GM19023 (cell line): ENCODE measurements at regions not wholly inside any gene's neighbourhood (a gene's known extent, or its start where the extent isn't known, plus 50 kb on each side); places are given as distances from the start of the nearest gene placed in this dataset.
A peak's percentile ranks its signal among the peaks of the same experiment; 100 is the strongest.

Experiments used
- ATAC-seq: cut with Tn5 transposase; IDR thresholded peaks from one replicate; pipeline ENCODE4 v1.9.1; 2021; ENCODE audit warnings: mild to moderate bottlenecking, moderate library complexity; ENCODE audit not compliant: unreplicated experiment

DNA sequence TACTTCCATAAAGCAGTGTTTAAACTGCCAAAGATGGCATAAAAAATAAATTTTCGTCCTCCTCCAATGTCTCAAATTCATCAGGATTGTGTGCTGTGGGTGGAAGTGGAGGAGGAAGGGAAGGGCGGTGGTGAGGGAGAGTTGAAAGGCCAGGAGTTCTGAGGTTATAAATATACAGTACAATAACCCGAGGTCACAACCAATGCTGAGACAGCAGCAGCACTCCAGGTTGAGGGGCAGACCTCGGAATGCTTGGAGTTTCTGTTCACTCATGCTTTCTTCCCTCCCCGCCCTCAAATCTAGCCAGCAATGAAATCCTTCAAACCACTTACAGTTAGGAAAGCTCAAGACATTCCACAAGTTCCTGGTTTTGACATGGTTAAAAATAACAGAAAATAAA is 134.0 kb upstream of the SMAD1 start:
- ATAC-seq = no peak

DNA sequence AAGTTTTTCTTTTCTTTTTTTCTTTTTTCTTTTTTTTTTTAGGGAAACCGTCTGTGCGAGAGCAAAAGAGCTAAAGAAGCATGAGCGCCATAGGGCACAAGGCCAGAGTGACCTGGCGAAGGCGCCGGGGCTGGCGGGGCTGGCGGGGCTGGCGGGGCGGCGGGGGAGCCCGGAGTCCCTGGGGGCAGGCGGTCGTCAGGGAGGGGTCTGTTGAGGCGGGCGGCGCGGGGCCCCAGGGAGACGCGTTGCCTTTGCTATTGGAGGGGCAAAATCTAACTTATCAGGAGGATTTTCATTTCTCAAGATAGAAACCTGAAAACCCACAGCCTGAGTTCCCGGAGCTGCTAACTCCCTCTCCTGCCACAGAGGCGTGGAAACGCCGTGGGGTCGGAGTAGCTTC is 135.6 kb upstream of the SMAD1 start:
- ATAC-seq = no peak

DNA sequence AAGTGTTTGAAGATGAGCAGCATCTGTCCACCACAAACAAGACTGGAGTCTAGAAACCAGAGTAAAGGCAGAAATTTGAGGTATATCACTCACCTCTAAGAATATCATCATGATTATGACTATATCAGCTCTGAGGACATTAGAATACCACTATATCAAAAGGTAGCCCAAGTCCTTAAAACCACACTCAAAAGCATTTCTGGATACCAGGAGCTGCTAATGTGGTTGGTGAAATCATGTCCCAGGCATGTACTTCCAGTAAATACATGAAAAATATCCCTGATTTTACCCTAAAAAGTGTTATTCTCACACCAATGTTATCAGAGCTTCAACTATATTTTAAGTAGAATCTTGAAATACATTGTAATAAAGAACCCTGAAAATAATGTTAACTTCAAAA is 136.3 kb upstream of the SMAD1 start:
- ATAC-seq = no peak

DNA sequence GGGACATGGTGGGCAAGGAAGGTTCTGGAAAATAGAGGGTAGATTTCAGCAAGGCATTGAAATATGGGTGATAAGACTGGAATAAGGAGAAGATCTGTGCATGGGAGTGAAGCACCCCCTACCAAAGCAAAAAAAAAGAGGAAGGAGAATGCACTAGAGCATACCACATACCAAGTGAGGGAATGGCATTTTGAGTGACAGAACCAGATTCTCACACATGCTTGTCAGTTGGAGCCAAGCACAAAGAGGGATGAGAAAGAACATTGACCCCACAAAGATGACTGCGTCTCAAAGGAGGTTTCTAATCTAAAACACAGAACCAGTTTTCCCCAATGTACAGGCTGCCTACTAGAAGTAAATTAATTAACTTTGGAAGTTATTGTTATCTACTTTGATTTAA is 140.3 kb upstream of the SMAD1 start:
- ATAC-seq = no peak

DNA sequence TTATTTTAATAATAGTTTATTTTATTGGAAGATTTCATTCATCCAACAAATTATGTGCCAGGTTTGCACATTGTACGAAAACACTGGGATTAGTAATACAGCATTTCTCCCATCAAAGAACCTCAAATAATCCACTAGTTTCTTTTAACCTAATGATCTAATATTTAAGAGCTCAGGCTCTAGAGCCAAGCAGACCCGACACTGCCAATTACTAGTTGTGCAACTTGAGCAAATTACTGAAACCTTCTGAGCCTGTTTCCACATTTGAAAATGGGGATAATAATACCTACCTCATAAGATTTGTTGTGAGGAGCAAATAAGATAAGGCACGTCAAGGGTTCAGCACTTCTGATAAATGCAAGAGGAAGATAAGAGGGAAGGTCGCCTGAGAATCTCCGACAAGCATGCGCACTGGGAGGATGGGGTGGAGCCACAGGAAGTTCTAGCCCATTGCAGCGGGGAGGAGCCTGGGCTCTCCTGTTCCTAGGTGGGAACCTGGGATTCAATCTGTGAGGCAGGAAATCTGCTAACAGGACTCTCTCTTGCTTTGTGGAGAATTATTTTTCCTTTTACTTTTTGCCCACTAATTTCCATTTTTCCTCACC is 141.5 kb upstream of the SMAD1 start:
- ATAC-seq = no peak

DNA sequence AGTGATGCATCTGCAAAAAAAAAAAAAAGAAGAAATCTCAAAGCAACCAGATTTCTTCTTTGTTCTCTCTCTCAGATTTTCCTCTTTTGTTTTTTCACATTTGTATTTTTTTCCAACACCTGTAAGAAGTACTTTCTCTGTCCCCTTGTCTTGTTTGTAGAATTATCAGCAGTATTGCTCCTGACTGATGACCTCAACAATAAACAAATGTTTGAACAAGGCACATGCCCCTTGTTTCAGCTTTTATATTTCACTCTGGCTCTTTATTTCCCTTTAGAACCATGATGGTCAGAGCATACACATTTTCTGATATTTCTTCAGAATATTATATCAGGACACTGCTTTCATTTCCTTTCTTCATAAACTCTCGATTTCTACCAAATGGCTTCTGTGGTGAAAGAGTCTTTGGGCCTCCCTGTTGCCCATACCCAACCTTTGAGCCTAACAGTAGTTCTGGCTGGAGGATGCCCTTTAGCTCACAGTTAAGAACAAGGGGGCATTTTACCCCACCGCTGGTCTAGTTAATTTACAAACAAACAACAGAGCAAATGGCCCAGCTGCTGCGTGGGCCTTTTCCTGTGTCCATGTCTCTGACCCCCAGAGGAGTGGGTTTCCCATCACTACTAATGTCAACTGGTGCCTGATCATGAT is 142.5 kb upstream of the SMAD1 start:
- ATAC-seq = no peak

DNA sequence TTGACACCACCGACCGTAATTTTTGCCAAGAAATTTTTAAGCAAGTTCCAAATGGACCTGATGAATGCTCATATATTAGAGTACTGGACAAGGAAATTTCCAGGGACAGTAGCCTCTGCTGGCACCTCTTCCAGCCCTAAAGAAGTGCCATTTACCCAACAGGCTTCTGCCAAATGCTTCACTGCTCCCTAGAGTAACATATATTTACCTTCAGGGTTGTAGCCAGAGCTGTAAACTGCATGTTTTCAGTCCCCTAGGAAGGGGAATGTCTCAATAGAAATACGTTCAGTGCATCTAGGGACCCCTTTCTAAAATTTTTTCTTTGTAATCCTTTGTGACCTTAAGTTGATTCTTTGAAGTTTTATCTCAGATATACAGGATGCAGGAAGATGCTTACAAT is 143.1 kb upstream of the SMAD1 start:
- no peak for ATAC-seq

DNA sequence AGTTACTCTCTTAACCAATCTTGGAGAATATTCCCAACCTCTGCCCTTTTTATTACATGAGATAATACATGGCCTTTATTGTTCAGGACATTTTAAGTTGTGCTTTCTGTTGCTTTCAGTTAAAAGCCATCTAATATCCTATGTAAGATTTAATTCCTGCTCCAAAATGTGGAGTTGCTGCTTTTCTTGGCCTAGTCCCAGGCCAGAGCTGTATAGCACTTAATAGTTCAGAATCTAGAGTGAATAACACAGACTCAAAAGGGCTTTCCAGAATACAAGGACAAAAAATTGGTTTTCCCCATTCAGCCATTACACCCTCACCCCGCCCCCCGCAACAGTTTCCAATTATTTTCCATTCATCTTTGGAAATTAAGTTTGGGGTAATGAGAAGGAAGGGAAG is 144.3 kb upstream of the SMAD1 start:
- ATAC-seq = no peak

DNA sequence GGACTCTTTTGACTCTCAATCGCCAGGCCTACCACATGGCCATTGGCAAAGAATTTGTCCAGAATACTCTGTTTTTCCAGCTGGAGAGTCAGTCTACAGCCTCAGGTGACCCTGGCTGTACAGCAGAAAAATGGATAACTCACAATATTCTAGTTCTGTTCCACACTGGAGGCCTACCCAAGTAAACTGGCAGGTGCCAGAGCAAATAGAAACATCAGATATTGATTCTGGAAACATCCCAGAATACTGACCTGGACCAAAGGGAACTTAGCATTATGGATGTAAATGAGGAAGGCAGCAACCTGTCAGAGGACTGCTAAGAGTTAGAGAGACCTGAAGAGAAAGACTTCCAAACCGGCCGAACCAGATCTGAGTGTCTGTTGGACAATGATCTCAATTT is 147.9 kb upstream of the SMAD1 start:
- ATAC-seq = no peak

DNA sequence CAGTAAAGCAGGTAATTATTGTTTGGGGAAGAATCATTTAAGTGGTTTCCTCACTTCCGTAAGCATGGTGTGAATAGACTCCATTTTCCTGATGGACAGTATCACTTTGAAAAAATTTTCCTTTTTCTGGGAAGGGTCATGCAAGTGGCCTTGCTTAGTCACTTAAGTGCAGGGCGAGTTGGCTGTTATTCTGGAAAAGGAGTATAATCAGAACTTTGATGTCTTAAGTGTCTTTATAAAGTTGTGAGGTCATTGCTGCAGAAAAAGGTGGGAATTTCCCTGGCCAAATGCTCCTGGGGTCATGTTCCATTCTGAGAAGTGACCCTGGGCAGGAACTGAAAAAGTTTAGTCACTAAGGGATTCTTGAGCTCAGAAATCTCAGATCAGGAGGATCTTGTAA is 146.1 kb upstream of the OTUD4 start:
- ATAC-seq = no peak

DNA sequence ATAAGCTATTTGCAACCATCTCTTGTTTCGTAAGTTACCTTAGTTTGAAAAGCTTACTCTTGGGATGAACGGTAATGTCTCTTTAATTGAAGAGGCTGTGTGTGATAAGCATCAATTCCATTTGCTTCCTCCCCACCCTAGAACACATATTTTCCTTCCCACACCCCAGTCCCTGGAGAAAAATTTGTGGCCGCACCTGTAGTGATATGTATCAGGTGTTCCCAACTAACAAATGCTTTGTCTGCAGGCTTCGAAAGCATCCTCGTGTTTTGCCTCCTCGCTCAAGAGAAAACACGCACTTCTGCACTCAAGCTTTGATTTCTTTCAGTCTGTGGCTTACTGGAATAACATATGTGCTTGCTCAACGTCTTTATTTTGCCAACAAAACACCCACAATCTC is 143.8 kb upstream of the OTUD4 start:
- ATAC-seq = no peak

DNA sequence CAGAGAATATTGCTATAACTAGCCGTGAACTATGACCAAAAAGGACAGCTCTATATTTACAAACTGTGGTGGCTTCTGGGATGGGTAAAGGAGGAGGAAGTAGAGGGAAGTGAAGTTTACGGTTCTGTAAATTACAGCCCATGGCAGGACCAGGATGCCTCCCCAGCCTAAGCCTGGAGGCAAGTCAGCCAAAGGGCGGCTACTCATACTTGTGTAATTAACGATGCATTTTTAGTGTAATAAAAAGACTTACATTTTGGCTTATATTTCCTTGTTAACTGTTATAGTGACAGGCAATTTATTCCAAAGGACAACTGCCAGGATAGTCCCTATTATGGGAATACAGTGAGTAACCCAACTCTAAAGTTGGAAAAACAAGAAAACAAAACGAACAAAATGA is 139.9 kb upstream of the OTUD4 start:
- no peak for ATAC-seq

DNA sequence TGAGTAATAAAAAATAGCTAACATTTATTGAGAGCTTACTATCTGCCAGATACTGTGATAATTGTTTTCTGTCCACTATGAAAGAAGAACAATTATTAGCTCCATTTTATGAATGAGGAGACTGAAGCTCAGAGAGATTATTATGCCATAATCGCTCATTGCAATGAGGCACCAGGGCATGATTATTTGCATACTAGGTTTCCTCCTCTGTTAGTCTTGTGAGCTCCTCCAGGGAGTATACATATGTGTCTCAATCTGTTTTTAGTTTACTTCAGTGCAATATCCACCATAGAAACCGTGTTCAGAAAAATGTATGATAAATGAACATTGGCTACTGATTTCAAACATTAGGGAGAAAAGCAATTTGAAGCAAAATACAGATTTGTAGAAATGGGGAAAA is 139.4 kb upstream of the OTUD4 start:
- ATAC-seq = no peak

DNA sequence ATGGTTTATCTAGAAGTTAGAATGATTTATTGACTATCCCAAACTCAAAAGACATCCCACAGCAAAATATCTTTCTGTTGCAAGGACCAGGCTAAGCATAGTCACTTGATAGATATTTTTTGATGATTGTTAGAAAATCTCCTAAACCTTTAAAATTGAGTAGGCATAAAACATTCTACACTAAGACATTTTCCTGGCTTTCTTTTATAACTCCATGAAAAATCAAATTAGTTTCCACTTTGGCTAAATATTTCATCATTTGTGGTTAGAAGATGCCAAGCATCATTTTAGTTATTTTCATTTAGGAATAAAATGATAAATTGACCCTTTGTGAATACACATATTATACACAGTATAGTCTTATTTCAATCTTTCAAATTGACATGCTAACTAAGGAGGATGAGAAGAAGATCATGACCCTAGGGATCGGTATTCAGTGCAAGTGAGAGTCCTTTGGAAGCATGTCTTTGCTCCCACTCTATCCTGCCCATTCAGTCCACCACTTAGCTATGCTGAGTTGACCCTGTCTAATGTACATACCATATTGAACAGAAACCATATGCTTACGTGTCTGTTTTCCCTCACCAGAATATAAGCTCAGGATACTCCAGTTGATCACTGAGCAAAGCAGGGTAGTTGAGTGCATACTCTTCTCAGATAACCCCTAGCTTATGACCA is 136.6 kb upstream of the OTUD4 start:
- ATAC-seq = no peak

DNA sequence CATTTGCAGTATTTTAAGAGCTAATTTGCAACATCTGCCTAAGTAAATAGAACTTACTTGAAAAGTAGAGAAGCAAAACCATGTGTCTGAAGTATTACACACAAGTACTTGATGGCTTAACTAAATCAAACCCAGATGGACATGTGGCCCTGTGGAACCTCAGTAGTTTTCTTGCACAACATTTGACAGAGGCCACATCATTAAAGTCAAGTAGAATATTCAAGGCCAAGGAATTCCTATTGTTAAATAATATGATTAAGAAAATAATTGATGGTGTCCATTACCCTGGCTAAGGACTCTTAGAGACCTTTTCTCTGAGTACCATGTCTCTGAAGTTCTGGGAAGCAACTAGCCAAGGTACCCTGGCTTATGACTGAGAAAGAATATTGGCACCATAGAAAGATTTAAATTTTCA is 135.4 kb upstream of the OTUD4 start:
- no peak for ATAC-seq

DNA sequence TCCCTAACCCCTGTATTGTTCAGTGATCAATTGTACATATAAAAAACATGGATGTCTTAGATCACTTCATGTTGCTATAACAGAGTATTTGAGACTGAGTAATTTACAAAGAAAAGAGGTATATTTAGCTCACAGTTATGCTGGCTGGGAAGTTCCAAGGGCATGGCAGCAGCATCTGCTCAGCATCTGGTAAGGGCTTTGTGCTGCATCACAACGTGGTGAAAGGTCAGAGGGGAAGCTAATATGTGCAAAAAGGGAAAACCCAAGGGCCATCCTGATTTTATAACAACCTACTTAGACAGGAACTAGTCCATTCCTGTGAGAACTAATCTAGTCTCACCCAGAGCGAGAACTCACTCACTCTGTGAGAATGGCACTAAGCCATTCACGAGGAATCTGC is 128.2 kb upstream of the OTUD4 start:
- no peak for ATAC-seq

DNA sequence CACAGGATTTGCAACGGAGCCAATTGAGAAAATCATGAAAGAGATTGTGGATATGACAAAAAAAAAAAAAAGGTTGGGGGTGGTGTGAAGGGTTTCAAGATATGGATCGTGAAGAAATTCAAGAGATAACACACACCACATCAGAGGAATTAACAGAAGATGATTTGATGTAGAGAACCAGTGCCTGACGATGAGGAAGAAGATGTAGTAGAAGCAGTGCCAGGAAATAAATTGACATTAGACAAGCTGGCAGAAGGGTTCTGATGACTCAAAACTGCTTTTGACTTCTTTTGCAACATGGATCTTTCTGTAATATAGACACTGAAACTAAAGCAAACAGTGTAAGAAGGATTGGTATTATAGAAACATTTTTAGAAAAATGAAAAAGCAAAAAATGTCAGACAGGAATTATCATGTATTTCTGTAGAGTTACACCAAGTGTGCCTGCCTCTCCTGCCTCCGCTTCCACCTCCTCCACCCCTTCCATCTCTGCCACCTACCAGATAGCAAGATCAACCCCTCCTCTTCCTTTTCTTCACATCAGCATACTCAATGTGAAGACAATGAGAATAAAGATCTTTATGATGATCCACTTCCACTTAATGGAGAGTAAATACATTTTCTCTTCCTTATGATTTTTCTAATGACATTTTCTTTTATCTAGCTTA is 127.5 kb upstream of the OTUD4 start:
- ATAC-seq = no peak

DNA sequence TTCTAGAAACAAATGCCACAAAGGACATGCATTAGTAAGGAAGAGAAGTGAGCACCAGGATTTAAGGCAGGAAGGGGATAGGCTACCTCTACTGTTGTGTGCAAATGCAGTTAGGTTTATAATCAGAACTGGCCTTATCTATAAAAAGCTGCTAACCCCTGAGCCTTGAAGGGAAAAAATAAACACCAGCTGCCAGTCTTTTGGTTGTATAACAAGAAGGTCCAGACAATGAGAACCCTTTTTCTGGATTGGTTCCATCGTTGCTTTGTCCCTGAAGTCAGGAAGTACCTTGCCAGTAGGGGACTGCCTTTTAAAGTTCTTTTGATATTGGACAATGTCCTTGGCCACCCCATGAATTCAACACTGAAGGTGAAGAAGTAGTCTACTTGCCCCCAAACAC is 126.7 kb upstream of the OTUD4 start:
- ATAC-seq = no peak

DNA sequence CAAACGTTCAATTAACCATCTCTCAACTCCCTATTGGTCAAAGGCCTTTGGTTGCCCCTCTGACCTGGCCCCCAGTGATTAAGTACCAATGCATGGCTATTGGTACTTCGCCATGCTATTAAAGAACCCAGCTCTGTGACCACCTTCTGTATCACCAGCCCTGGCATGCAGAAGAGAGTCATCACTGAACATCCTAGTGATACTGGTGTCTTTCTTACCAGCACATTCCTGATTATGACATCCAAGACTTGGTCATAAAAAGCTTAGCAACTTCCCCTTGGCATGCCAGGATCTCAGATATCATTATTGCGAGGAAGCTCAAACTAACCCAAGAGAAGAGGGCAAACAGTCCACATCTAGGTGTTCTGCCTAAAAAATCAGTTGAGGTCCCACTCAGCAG is 122.3 kb upstream of the OTUD4 start:
- no peak for ATAC-seq

DNA sequence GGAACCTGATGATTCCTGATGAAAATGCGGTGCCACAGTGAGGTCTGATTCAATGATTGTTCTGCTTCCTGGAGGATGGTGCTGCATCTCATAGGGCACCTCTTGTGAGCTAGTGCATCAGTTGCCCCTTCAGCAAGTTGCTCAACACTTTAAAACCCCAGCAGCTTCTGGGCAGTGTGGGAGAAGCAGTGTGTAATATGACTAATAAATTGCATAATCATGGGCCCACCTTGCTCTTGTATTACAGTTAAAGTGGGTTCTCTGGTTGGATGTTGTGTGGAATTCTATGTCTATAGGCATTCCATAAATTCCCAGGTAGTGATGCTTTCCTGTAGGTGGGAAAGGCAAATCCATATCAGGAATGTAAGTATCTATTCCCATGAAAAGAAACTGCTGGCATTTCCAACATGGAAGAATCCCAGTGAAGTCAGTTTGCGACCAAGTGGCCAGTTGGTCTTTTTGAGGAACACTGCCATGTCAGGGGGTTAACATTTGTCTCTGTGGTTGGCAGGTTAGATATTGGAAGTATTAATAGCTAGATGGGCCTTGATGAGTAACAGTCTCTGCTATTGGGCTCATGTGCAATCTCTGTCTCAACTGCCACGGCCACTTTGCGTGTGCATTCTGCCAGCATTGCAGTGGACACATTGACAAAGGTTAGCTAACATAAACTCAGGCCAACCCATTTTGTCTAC is 121.1 kb upstream of the OTUD4 start:
- no peak for ATAC-seq

DNA sequence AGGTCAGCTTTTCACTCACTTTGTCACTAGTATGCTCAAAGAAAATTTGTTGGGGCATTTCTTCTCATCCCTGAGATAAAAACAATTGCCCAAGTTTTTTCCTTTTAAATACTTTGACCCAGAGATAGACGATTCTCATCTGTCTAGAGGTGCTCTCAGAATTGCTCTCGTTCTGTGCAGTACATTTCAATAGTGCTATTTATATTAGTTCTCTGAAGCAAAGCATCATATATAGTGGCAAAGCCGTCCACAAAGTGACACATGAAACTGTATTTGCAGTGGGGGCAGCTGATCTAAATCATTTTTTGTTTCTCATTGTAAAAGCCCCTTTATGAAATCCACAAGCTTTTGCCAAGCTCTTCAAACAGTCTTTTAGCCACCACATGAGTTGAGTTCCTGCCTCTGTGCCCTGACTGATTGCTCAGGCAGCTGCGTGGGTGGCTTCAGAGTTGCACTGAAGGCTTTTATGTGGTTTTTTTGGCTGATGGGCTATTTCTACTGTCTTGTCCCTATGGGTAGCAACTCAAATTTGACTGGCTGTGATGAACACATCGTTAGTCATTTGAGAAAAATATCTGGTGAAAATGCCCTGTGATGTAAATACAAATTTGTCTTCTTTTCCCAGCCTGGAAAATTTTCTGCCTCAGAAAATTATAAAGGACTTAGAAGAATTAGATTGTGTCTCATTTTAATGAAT is 119.1 kb upstream of the OTUD4 start:
- ATAC-seq = peak; percentile 95
